ENCODE measurements at regions not wholly inside any gene's neighbourhood (a gene's known extent, or its start where the extent isn't known, plus 50 kb on each side); places are given as distances from the start of the nearest gene placed in this dataset.

GRCh38 chr16:63069047-63069446 lies 1032.8 kb upstream of the CDH8 start:
- no peak for TF ChIP-seq CTCF (IDR thresholded peaks at IDR 0.05; ENCODE audit: insufficient read depth, low read length)
- no peak for TF ChIP-seq POLR2AphosphoS5 (IDR thresholded peaks at IDR 0.05; ENCODE audit: low read depth)
- TF ChIP-seq REST (IDR thresholded peaks at IDR 0.05; ENCODE audit: insufficient replicate concordance, low read depth) = no peak

Measured in HL-60 (cell line).